ENCODE measurements at regions not wholly inside any gene's neighbourhood (a gene's known extent, or its start where the extent isn't known, plus 50 kb on each side); places are given as distances from the start of the nearest gene placed in this dataset.

DNA sequence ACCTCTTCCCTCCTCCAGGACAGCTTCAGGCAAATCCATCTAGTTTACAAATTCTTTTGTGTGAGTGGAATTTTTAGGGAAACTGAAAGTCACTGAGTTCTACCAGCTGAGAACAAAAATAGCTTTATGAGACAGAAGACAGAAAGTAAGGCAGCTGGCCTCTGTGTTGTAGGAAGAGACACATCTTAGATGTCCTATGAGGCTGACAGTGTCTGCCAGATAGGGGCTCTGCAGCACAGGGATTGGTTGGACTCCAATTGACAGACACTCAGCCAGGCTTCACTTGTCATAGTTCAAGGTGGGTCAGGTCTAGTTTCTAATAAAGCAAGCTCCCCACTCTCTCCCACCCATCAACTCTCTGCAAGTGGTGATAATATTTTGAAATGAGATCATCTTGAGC lies 574.9 kb downstream of the CCSER2 start:
- Histone ChIP-seq H3K4me1 (ENCODE audit: control insufficient read depth in 1 of 2, extremely low read depth in 1 of 2, insufficient read depth in 2 of 2, low read length in 2 of 2) (no peaks in the 10 kb centered on the region), H3K36me3 (ENCODE audit: control insufficient read depth in 2 of 2, extremely low read depth in 1 of 2, insufficient read depth in 1 of 2, low read length in 1 of 2) (no peaks in the 10 kb centered on the region), H3K27ac (ENCODE audit: low read length) (no peak overlapping the region), H3K27me3 (replicated peaks in 1 of 2; ENCODE audit: control insufficient read depth in 2 of 2, extremely low read depth in 1 of 2, insufficient read depth in 2 of 2, low read length in 1 of 2) (peaks cover 0 to 3% of the 10 kb centered on the region in 2 experiments), H3K4me3 (ENCODE audit: control insufficient read depth in 1 of 2, extremely low read depth in 1 of 2, low read length in 1 of 2) (no peak overlapping the region), H3K9me3 (no peaks in the 10 kb centered on the region)
- no peaks in the 10 kb centered on the region for H3K9me3 Mint-ChIP-seq
- no peak overlapping the region for H3K27ac Mint-ChIP-seq
- DNase-seq: no peak
- H3K4me1 Mint-ChIP-seq: no peaks in the 10 kb centered on the region
- H3K27me3 Mint-ChIP-seq: peaks cover 2 to 7% of the 10 kb centered on the region in 2 donors
- no peak overlapping the region for H3K4me3 Mint-ChIP-seq
- POLR2A ChIA-PET: no interaction called here
- CTCF ChIA-PET: interaction anchor here in 1 of 2 donors (0.8 kb wide), 1 partner anchor 8 kb away, joined by 3 read pairs; no protein-coding TSS in a partner anchor
- no peaks in the 10 kb centered on the region for H3K36me3 Mint-ChIP-seq
- no peak for ATAC-seq (replicated peaks in 1 of 4)

- no peak overlapping the region for H3K4me3 Mint-ChIP-seq
- Histone ChIP-seq H3K27me3 (replicated peaks in 1 of 2; ENCODE audit: control insufficient read depth in 2 of 2, extremely low read depth in 1 of 2, insufficient read depth in 2 of 2, low read length in 1 of 2) (peaks cover 0 to 3% of the 10 kb centered on the region in 2 experiments), H3K27ac (ENCODE audit: low read length) (no peak overlapping the region), H3K9me3 (no peaks in the 10 kb centered on the region), H3K4me3 (ENCODE audit: control insufficient read depth in 1 of 2, extremely low read depth in 1 of 2, low read length in 1 of 2) (no peak overlapping the region), H3K36me3 (ENCODE audit: control insufficient read depth in 2 of 2, extremely low read depth in 1 of 2, insufficient read depth in 1 of 2, low read length in 1 of 2) (no peaks in the 10 kb centered on the region), H3K4me1 (ENCODE audit: control insufficient read depth in 1 of 2, extremely low read depth in 1 of 2, insufficient read depth in 2 of 2, low read length in 2 of 2) (no peaks in the 10 kb centered on the region)
- POLR2A ChIA-PET: interaction anchor here in 1 of 2 donors (0.6 kb wide), 1 partner anchor 287 kb away, joined by 6 read pairs; no protein-coding TSS in a partner anchor
- peaks cover 0 to 4% (median 0%) of the 10 kb centered on the region in 3 donors for H3K9me3 Mint-ChIP-seq
- peaks cover 2 to 3% of the 10 kb centered on the region in 2 donors for H3K27me3 Mint-ChIP-seq
- H3K27ac Mint-ChIP-seq: no peak overlapping the region
- WGBS (ENCODE audit: insufficient coverage): no CpG with 5 or more reads among the region's 4 CpGs
- no peaks in the 10 kb centered on the region for H3K36me3 Mint-ChIP-seq
- DNase-seq (no peak), ATAC-seq (replicated peaks in 1 of 4) (no peak)
- CTCF ChIA-PET: no interaction called here
- H3K4me1 Mint-ChIP-seq: no peaks in the 10 kb centered on the region
Measured at GRCh38 chr10:84907461-84908009, 579.1 kb downstream of the CCSER2 start.

DNA sequence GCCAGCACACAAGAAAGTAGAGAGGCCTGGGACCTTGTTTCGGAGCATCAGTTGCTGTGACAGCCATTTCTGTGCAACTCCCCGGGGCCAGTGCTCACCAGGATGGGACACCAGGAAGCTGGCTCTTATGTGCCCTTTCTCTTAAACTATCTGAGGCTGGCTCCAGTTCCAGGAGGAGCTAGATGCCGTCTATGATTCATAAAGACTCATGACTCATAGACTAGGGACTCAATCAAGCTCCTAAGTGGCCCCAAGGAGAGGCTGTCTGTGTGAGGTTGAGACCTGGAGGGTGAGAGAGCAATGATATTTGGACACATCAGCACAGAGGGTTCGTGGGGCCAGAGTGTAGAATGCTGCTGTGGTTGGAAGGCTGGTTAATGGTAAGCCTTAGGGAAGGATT lies 580.1 kb downstream of the CCSER2 start:
- Mint-ChIP-seq H3K27me3 (peaks cover 2 to 3% of the 10 kb centered on the region in 2 donors), H3K4me1 (no peaks in the 10 kb centered on the region), H3K36me3 (no peaks in the 10 kb centered on the region), H3K4me3 (no peak overlapping the region), H3K27ac (no peak overlapping the region), H3K9me3 (peaks cover 0 to 4% (median 0%) of the 10 kb centered on the region in 3 donors)
- CTCF ChIA-PET: no interaction called here
- Histone ChIP-seq H3K27ac (ENCODE audit: low read length) (no peak overlapping the region), H3K36me3 (ENCODE audit: control insufficient read depth in 2 of 2, extremely low read depth in 1 of 2, insufficient read depth in 1 of 2, low read length in 1 of 2) (no peaks in the 10 kb centered on the region), H3K27me3 (replicated peaks in 1 of 2; ENCODE audit: control insufficient read depth in 2 of 2, extremely low read depth in 1 of 2, insufficient read depth in 2 of 2, low read length in 1 of 2) (peaks cover 0 to 3% of the 10 kb centered on the region in 2 experiments), H3K9me3 (no peaks in the 10 kb centered on the region), H3K4me3 (ENCODE audit: control insufficient read depth in 1 of 2, extremely low read depth in 1 of 2, low read length in 1 of 2) (no peak overlapping the region), H3K4me1 (ENCODE audit: control insufficient read depth in 1 of 2, extremely low read depth in 1 of 2, insufficient read depth in 2 of 2, low read length in 2 of 2) (no peaks in the 10 kb centered on the region)
- POLR2A ChIA-PET: no interaction called here
- WGBS (ENCODE audit: insufficient coverage): 60% methylated on average over 3 of the region's 4 CpGs
- DNase-seq (no peak), ATAC-seq (replicated peaks in 1 of 4) (no peak)

- ChIA-PET CTCF (interaction anchor here (0.6 to 0.7 kb wide), 2 partner anchors 119 to 1046 kb away, joined by 3 to 4 read pairs; no protein-coding TSS in a partner anchor), POLR2A (no interaction called here)
- no peak overlapping the region for H3K27ac Mint-ChIP-seq
- Histone ChIP-seq H3K27me3 (replicated peaks in 1 of 2; ENCODE audit: control insufficient read depth in 2 of 2, extremely low read depth in 1 of 2, insufficient read depth in 2 of 2, low read length in 1 of 2) (no peaks in the 10 kb centered on the region), H3K4me1 (ENCODE audit: control insufficient read depth in 1 of 2, extremely low read depth in 1 of 2, insufficient read depth in 2 of 2, low read length in 2 of 2) (no peaks in the 10 kb centered on the region), H3K9me3 (no peaks in the 10 kb centered on the region), H3K4me3 (ENCODE audit: control insufficient read depth in 1 of 2, extremely low read depth in 1 of 2, low read length in 1 of 2) (no peak overlapping the region), H3K36me3 (ENCODE audit: control insufficient read depth in 2 of 2, extremely low read depth in 1 of 2, insufficient read depth in 1 of 2, low read length in 1 of 2) (no peaks in the 10 kb centered on the region), H3K27ac (ENCODE audit: low read length) (no peak overlapping the region)
- ATAC-seq (replicated peaks in 1 of 4) (no peak), DNase-seq (no peak)
- H3K36me3 Mint-ChIP-seq: no peaks in the 10 kb centered on the region
- peaks cover 5% of the 10 kb centered on the region in 2 donors for H3K27me3 Mint-ChIP-seq
- no CpG with 5 or more reads among the region's 1 CpG for WGBS (ENCODE audit: insufficient coverage)
- no peaks in the 10 kb centered on the region for H3K4me1 Mint-ChIP-seq
- H3K9me3 Mint-ChIP-seq: peaks cover 8 to 9% (median 8%) of the 10 kb centered on the region in 3 donors
- H3K4me3 Mint-ChIP-seq: no peak overlapping the region
Measured at GRCh38 chr10:84921701-84922100, 593.3 kb downstream of the CCSER2 start.

- Mint-ChIP-seq H3K4me3 (no peak overlapping the region), H3K4me1 (no peaks in the 10 kb centered on the region), H3K36me3 (no peaks in the 10 kb centered on the region), H3K27me3 (peaks cover 5% of the 10 kb centered on the region in 2 donors), H3K27ac (no peak overlapping the region), H3K9me3 (no peaks in the 10 kb centered on the region)
- no peak for DNase-seq
- no peaks in the 10 kb centered on the region for H3K36me3 ChIP-seq (ENCODE audit: control insufficient read depth in 2 of 2, extremely low read depth in 1 of 2, insufficient read depth in 1 of 2, low read length in 1 of 2)
- ChIA-PET CTCF (no interaction called here), POLR2A (no interaction called here)
- no peaks in the 10 kb centered on the region for H3K27me3 ChIP-seq (replicated peaks in 1 of 2; ENCODE audit: control insufficient read depth in 2 of 2, extremely low read depth in 1 of 2, insufficient read depth in 2 of 2, low read length in 1 of 2)
- no peaks in the 10 kb centered on the region for H3K9me3 ChIP-seq
- H3K27ac ChIP-seq (ENCODE audit: low read length): no peak overlapping the region
- no peak for ATAC-seq (replicated peaks in 1 of 4)
- H3K4me3 ChIP-seq (ENCODE audit: control insufficient read depth in 1 of 2, extremely low read depth in 1 of 2, low read length in 1 of 2): no peak overlapping the region
- no peaks in the 10 kb centered on the region for H3K4me1 ChIP-seq (ENCODE audit: control insufficient read depth in 1 of 2, extremely low read depth in 1 of 2, insufficient read depth in 2 of 2, low read length in 2 of 2)
- 88% methylated on average over 2 of the region's 2 CpGs for WGBS (ENCODE audit: insufficient coverage)
Measured at GRCh38 chr10:84924131-84924530, 595.7 kb downstream of the CCSER2 start.

DNA sequence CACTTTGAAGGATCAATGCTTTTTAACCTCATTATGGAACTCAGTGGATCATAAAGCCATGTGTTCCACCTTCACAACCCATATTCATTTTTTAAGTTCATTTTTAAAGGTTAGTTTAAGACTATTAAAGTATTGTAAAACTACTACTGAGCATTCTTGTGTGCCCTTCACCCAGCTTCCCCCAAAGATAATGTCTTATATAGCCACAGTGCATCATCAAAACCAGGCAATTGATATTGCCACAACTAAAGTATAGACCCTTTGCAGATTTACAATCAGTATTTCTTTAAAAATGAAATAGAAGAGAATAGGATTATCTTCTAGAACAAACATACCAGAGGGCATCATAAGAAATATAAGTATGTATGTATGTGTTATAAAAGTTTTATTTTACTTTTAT lies 597.1 kb downstream of the CCSER2 start:
- ChIA-PET POLR2A (no interaction called here), CTCF (no interaction called here)
- Histone ChIP-seq H3K4me1 (ENCODE audit: control insufficient read depth in 1 of 2, extremely low read depth in 1 of 2, insufficient read depth in 2 of 2, low read length in 2 of 2) (no peaks in the 10 kb centered on the region), H3K27me3 (replicated peaks in 1 of 2; ENCODE audit: control insufficient read depth in 2 of 2, extremely low read depth in 1 of 2, insufficient read depth in 2 of 2, low read length in 1 of 2) (no peaks in the 10 kb centered on the region), H3K9me3 (no peaks in the 10 kb centered on the region), H3K36me3 (ENCODE audit: control insufficient read depth in 2 of 2, extremely low read depth in 1 of 2, insufficient read depth in 1 of 2, low read length in 1 of 2) (no peaks in the 10 kb centered on the region), H3K4me3 (ENCODE audit: control insufficient read depth in 1 of 2, extremely low read depth in 1 of 2, low read length in 1 of 2) (no peak overlapping the region), H3K27ac (ENCODE audit: low read length) (no peak overlapping the region)
- H3K27me3 Mint-ChIP-seq: peaks cover 5% of the 10 kb centered on the region in 2 donors
- H3K9me3 Mint-ChIP-seq: no peaks in the 10 kb centered on the region
- ATAC-seq (replicated peaks in 1 of 4) (no peak), DNase-seq (no peak)
- no peaks in the 10 kb centered on the region for H3K36me3 Mint-ChIP-seq
- no peak overlapping the region for H3K27ac Mint-ChIP-seq
- H3K4me3 Mint-ChIP-seq: no peak overlapping the region
- H3K4me1 Mint-ChIP-seq: no peaks in the 10 kb centered on the region

- H3K4me3 Mint-ChIP-seq: no peak overlapping the region
- no peaks in the 10 kb centered on the region for H3K36me3 Mint-ChIP-seq
- CTCF ChIA-PET: no interaction called here
Measured at GRCh38 chr10:84933402-84933801, 605.0 kb downstream of the CCSER2 start.

More at GRCh38 chr10:84933402-84933801, 605.0 kb downstream of the CCSER2 start:
- no peaks in the 10 kb centered on the region for H3K36me3 ChIP-seq (ENCODE audit: control insufficient read depth in 2 of 2, extremely low read depth in 1 of 2, insufficient read depth in 1 of 2, low read length in 1 of 2)
- no peaks in the 10 kb centered on the region for H3K27me3 ChIP-seq (replicated peaks in 1 of 2; ENCODE audit: control insufficient read depth in 2 of 2, extremely low read depth in 1 of 2, insufficient read depth in 2 of 2, low read length in 1 of 2)
- WGBS (ENCODE audit: insufficient coverage): 7% methylated on average over 5 of the region's 7 CpGs
- Mint-ChIP-seq H3K9me3 (peaks cover 0 to 7% (median 0%) of the 10 kb centered on the region in 3 donors), H3K4me1 (no peaks in the 10 kb centered on the region), H3K27me3 (peaks cover 0 to 7% of the 10 kb centered on the region in 2 donors), H3K27ac (no peak overlapping the region)
- no peak for DNase-seq
- ATAC-seq (replicated peaks in 1 of 4): no peak
- no peaks in the 10 kb centered on the region for H3K9me3 ChIP-seq
- no peaks in the 10 kb centered on the region for H3K4me1 ChIP-seq (ENCODE audit: control insufficient read depth in 1 of 2, extremely low read depth in 1 of 2, insufficient read depth in 2 of 2, low read length in 2 of 2)
- POLR2A ChIA-PET: no interaction called here
- no peak overlapping the region for H3K4me3 ChIP-seq (ENCODE audit: control insufficient read depth in 1 of 2, extremely low read depth in 1 of 2, low read length in 1 of 2)
- H3K27ac ChIP-seq (ENCODE audit: low read length): no peak overlapping the region
